ENCODE measurements at regions not wholly inside any gene's neighbourhood (a gene's known extent, or its start where the extent isn't known, plus 50 kb on each side); places are given as distances from the start of the nearest gene placed in this dataset.
"Not testable (repeated sequence)": the region's sequence is repeated elsewhere in the genome, so short reads cannot be mapped to it uniquely, and the experiment has no call there.

GRCh38 chr1:168823988-168824387 lies 95.0 kb upstream of the DPT start:
- in situ Hi-C loops (cut with HindIII; ENCODE audit: low pct_unique_long_range_greater_than_20kb, low sequenced_read_pairs), result no loop called here
- DNase-seq (ENCODE audit: low read depth, low spot score), result no peak

GRCh38 chr1:168824418-168825065 lies 95.5 kb upstream of the DPT start:
- DNase-seq (ENCODE audit: low read depth, low spot score), result no peak
- in situ Hi-C loops (cut with HindIII; ENCODE audit: low pct_unique_long_range_greater_than_20kb, low sequenced_read_pairs), result no loop called here

GRCh38 chr1:168825129-168825528 lies 96.1 kb upstream of the DPT start:
- in situ Hi-C loops (cut with HindIII; ENCODE audit: low pct_unique_long_range_greater_than_20kb, low sequenced_read_pairs), result no loop called here
- no peak for DNase-seq (ENCODE audit: low read depth, low spot score)

- in situ Hi-C loops (cut with HindIII; ENCODE audit: low pct_unique_long_range_greater_than_20kb, low sequenced_read_pairs), result no loop called here
- no peak for DNase-seq (ENCODE audit: low read depth, low spot score)
Observed at GRCh38 chr1:168825820-168826219, 96.8 kb upstream of the DPT start.

GRCh38 chr1:168826269-168826668 lies 97.3 kb upstream of the DPT start:
- in situ Hi-C loops (cut with HindIII; ENCODE audit: low pct_unique_long_range_greater_than_20kb, low sequenced_read_pairs), result no loop called here
- no peak for DNase-seq (ENCODE audit: low read depth, low spot score)

- in situ Hi-C loops (cut with HindIII; ENCODE audit: low pct_unique_long_range_greater_than_20kb, low sequenced_read_pairs), result no loop called here
Observed at GRCh38 chr1:168827557-168827956, 98.6 kb upstream of the DPT start.

GRCh38 chr1:168829876-168830275 lies 100.9 kb upstream of the DPT start:
- DNase-seq (ENCODE audit: low read depth, low spot score), result no peak
- in situ Hi-C loops (cut with HindIII; ENCODE audit: low pct_unique_long_range_greater_than_20kb, low sequenced_read_pairs), result no loop called here

More at GRCh38 chr1:168827557-168827956, 98.6 kb upstream of the DPT start:
- no peak for DNase-seq (ENCODE audit: low read depth, low spot score)

- in situ Hi-C loops (cut with HindIII; ENCODE audit: low pct_unique_long_range_greater_than_20kb, low sequenced_read_pairs), result no loop called here
- no peak for DNase-seq (ENCODE audit: low read depth, low spot score)
Observed at GRCh38 chr1:168830562-168830961, 101.6 kb upstream of the DPT start.

- in situ Hi-C loops (cut with HindIII; ENCODE audit: low pct_unique_long_range_greater_than_20kb, low sequenced_read_pairs), result no loop called here
Observed at GRCh38 chr1:168832661-168833060, 103.7 kb upstream of the DPT start.

GRCh38 chr1:168833362-168833761 lies 104.4 kb upstream of the DPT start:
- in situ Hi-C loops (cut with HindIII; ENCODE audit: low pct_unique_long_range_greater_than_20kb, low sequenced_read_pairs), result no loop called here

More at GRCh38 chr1:168832661-168833060, 103.7 kb upstream of the DPT start:
- no peak for DNase-seq (ENCODE audit: low read depth, low spot score)

GRCh38 chr1:168833801-168834224 lies 104.8 kb upstream of the DPT start:
- no peak for DNase-seq (ENCODE audit: low read depth, low spot score)
- in situ Hi-C loops (cut with HindIII; ENCODE audit: low pct_unique_long_range_greater_than_20kb, low sequenced_read_pairs), result no loop called here

More at GRCh38 chr1:168833362-168833761, 104.4 kb upstream of the DPT start:
- no peak for DNase-seq (ENCODE audit: low read depth, low spot score)

- no peak for DNase-seq (ENCODE audit: low read depth, low spot score)
Observed at GRCh38 chr1:168834225-168834872, 105.3 kb upstream of the DPT start.

GRCh38 chr1:168835176-168835575 lies 106.2 kb upstream of the DPT start:
- in situ Hi-C loops (cut with HindIII; ENCODE audit: low pct_unique_long_range_greater_than_20kb, low sequenced_read_pairs), result no loop called here
- no peak for DNase-seq (ENCODE audit: low read depth, low spot score)

More at GRCh38 chr1:168834225-168834872, 105.3 kb upstream of the DPT start:
- in situ Hi-C loops (cut with HindIII; ENCODE audit: low pct_unique_long_range_greater_than_20kb, low sequenced_read_pairs), result no loop called here

- in situ Hi-C loops (cut with HindIII; ENCODE audit: low pct_unique_long_range_greater_than_20kb, low sequenced_read_pairs), result no loop called here
Observed at GRCh38 chr1:168835791-168836190, 106.8 kb upstream of the DPT start.

GRCh38 chr1:168836469-168836868 lies 107.5 kb upstream of the DPT start:
- in situ Hi-C loops (cut with HindIII; ENCODE audit: low pct_unique_long_range_greater_than_20kb, low sequenced_read_pairs), result no loop called here
- DNase-seq (ENCODE audit: low read depth, low spot score), result no peak

More at GRCh38 chr1:168835791-168836190, 106.8 kb upstream of the DPT start:
- DNase-seq (ENCODE audit: low read depth, low spot score), result no peak

- DNase-seq (ENCODE audit: low read depth, low spot score); in situ Hi-C loops (cut with HindIII; ENCODE audit: low pct_unique_long_range_greater_than_20kb, low sequenced_read_pairs): not testable (repeated sequence)
Observed at GRCh38 chr1:168837230-168837629, 108.2 kb upstream of the DPT start.

GRCh38 chr1:168842306-168842705 lies 113.3 kb upstream of the DPT start:
- in situ Hi-C loops (cut with HindIII; ENCODE audit: low pct_unique_long_range_greater_than_20kb, low sequenced_read_pairs), result no loop called here
- no peak for DNase-seq (ENCODE audit: low read depth, low spot score)

- DNase-seq (ENCODE audit: low read depth, low spot score), result no peak
- in situ Hi-C loops (cut with HindIII; ENCODE audit: low pct_unique_long_range_greater_than_20kb, low sequenced_read_pairs), result no loop called here
Observed at GRCh38 chr1:168842916-168843315, 113.9 kb upstream of the DPT start.

- in situ Hi-C loops (cut with HindIII; ENCODE audit: low pct_unique_long_range_greater_than_20kb, low sequenced_read_pairs), result no loop called here
- no peak for DNase-seq (ENCODE audit: low read depth, low spot score)
Observed at GRCh38 chr1:168843401-168843800, 114.4 kb upstream of the DPT start.

Data from SK-MEL-5 (cell line).